ENCODE measurements at regions not wholly inside any gene's neighbourhood (a gene's known extent, or its start where the extent isn't known, plus 50 kb on each side); places are given as distances from the start of the nearest gene placed in this dataset.

DNA sequence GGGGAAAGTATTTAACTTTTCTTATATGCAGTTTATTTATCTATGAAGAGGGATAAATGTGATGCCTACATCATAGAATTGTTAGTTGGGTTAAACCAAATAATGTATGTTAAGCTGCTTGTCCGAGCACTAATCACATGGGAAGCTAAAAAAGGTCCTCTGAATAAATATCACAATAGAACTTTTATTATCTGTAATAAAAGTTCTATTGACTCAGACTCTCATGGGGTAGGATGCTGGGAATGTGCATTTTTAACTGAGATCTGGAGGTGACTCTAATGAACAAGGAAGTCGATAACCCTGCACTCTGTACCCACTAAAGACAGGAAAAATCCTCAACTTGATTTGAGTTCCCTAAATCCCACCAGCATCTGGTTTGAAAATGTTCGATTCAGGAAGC is 205.9 kb upstream of the IL12B start:
- no peak overlapping the region for H3K4me3 Mint-ChIP-seq (ENCODE audit: low read depth)
- H3K27ac Mint-ChIP-seq: no peak overlapping the region
- TF ChIP-seq, protein P1, sequence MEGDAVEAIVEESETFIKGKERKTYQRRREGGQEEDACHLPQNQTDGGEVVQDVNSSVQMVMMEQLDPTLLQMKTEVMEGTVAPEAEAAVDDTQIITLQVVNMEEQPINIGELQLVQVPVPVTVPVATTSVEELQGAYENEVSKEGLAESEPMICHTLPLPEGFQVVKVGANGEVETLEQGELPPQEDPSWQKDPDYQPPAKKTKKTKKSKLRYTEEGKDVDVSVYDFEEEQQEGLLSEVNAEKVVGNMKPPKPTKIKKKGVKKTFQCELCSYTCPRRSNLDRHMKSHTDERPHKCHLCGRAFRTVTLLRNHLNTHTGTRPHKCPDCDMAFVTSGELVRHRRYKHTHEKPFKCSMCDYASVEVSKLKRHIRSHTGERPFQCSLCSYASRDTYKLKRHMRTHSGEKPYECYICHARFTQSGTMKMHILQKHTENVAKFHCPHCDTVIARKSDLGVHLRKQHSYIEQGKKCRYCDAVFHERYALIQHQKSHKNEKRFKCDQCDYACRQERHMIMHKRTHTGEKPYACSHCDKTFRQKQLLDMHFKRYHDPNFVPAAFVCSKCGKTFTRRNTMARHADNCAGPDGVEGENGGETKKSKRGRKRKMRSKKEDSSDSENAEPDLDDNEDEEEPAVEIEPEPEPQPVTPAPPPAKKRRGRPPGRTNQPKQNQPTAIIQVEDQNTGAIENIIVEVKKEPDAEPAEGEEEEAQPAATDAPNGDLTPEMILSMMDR (IDR thresholded peaks at IDR 0.05; ENCODE audit: unreplicated experiment): no peak
- no peaks in the 10 kb centered on the region for H3K36me3 Mint-ChIP-seq (ENCODE audit: insufficient read depth)
- no peaks in the 10 kb centered on the region for H3K27me3 Mint-ChIP-seq
- no peaks in the 10 kb centered on the region for H3K9me3 Mint-ChIP-seq (ENCODE audit: low read depth)
- H3K4me1 Mint-ChIP-seq (ENCODE audit: low read depth): no peaks in the 10 kb centered on the region
- DNase-seq (ENCODE audit: low spot score, unreplicated experiment): no peak

DNA sequence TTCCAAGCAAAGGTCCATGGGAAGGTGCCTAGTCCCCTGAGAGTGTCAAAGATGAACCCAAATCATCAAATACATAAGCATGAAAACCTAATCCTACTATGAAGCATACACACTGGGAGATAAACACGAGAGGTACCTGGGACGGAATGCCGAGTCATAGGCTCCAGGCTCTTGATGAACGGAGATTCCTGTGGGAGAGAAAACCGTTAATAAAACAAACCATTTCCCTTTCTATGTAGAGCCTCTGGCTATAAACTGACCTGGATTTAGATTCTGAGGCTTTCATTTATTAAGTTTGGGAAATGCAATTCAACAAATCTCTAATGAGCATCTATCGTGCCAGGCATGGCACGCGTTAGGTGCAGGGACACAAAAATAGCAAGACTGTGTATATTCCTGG is 206.4 kb upstream of the IL12B start:
- TF ChIP-seq, protein P1 (IDR thresholded peaks at IDR 0.05; ENCODE audit: unreplicated experiment): no peak
- H3K36me3 Mint-ChIP-seq (ENCODE audit: insufficient read depth): no peaks in the 10 kb centered on the region
- no peaks in the 10 kb centered on the region for H3K4me1 Mint-ChIP-seq (ENCODE audit: low read depth)
- no peaks in the 10 kb centered on the region for H3K9me3 Mint-ChIP-seq (ENCODE audit: low read depth)
- H3K27me3 Mint-ChIP-seq: no peaks in the 10 kb centered on the region
- no peak for DNase-seq (ENCODE audit: low spot score, unreplicated experiment)
- H3K27ac Mint-ChIP-seq: no peak overlapping the region
- H3K4me3 Mint-ChIP-seq (ENCODE audit: low read depth): no peak overlapping the region

GRCh38 chr5:159539678-159540077 is 209.4 kb upstream of the IL12B start:
- no peak for DNase-seq (ENCODE audit: low spot score, unreplicated experiment)
- no peak overlapping the region for H3K27ac Mint-ChIP-seq
- H3K4me3 Mint-ChIP-seq (ENCODE audit: low read depth): no peak overlapping the region
- no peaks in the 10 kb centered on the region for H3K27me3 Mint-ChIP-seq
- TF ChIP-seq, protein P1 (IDR thresholded peaks at IDR 0.05; ENCODE audit: unreplicated experiment): no peak
- H3K4me1 Mint-ChIP-seq (ENCODE audit: low read depth): no peaks in the 10 kb centered on the region
- H3K9me3 Mint-ChIP-seq (ENCODE audit: low read depth): no peaks in the 10 kb centered on the region
- no peaks in the 10 kb centered on the region for H3K36me3 Mint-ChIP-seq (ENCODE audit: insufficient read depth)

DNA sequence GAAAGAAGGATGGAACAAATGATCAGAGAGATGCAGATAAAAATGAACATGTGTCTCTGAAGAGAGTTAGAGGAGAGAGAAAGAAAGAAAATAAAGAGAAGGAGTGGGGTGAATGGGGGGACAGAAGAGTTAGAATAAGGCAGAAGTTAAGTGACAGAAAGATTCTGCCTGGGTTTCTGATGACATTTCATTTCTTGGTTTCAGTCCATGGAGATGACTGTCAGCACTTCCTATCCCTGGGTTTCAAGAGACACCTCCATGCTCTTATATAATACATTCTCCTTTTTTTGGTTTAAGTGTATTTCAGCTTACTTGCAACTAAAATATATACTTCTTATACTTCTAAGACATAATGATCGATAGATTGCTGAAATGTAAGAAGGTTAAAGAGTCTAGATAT is 213.0 kb upstream of the IL12B start:
- H3K9me3 Mint-ChIP-seq (ENCODE audit: low read depth): peaks cover 6% of the 10 kb centered on the region
- no peaks in the 10 kb centered on the region for H3K36me3 Mint-ChIP-seq (ENCODE audit: insufficient read depth)
- DNase-seq (ENCODE audit: low spot score, unreplicated experiment): no peak
- H3K4me3 Mint-ChIP-seq (ENCODE audit: low read depth): no peak overlapping the region
- H3K4me1 Mint-ChIP-seq (ENCODE audit: low read depth): no peaks in the 10 kb centered on the region
- no peaks in the 10 kb centered on the region for H3K27me3 Mint-ChIP-seq
- no peak overlapping the region for H3K27ac Mint-ChIP-seq
- TF ChIP-seq, protein P1 (IDR thresholded peaks at IDR 0.05; ENCODE audit: unreplicated experiment): no peak

DNA sequence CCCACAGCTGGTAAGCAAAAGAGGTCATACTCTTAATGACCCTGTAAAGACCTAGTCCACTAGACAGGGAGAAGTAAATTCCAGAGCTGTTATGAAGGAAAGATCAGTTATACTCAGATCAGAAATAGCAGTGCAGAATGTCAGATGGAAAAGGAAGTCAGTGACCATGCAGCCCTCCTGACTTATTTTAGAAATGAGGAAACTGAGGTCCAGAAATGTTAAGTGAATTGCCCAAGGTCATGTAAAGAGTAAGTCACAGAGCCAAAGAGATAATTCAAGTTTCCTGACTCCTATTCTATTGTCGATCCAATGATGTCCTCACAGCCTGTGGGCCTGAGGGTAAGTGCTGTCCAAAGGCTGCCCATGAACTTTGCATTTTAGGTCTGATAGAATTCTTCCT is 214.9 kb upstream of the IL12B start:
- H3K27ac Mint-ChIP-seq: no peak overlapping the region
- H3K4me3 Mint-ChIP-seq (ENCODE audit: low read depth): no peak overlapping the region
- peaks cover 6% of the 10 kb centered on the region for H3K9me3 Mint-ChIP-seq (ENCODE audit: low read depth)

More for the DNA sequence above, 214.9 kb upstream of the IL12B start:
- DNase-seq (ENCODE audit: low spot score, unreplicated experiment): no peak
- TF ChIP-seq, protein P1 (IDR thresholded peaks at IDR 0.05; ENCODE audit: unreplicated experiment): no peak
- Mint-ChIP-seq H3K4me1 (ENCODE audit: low read depth) (no peaks in the 10 kb centered on the region), H3K36me3 (ENCODE audit: insufficient read depth) (no peaks in the 10 kb centered on the region), H3K27me3 (no peaks in the 10 kb centered on the region)
